Chondrocyte (in vitro differentiated cells): ENCODE measurements at regions not wholly inside any gene's neighbourhood (a gene's known extent, or its start where the extent isn't known, plus 50 kb on each side); places are given as distances from the start of the nearest gene placed in this dataset.

ENCODE experiments used
- DNase-seq: peaks from one replicate; pipeline ENCODE4 v3.0.0; 2021; ENCODE audit warnings: mixed read lengths, low spot score
- H3K27ac Mint-ChIP-seq: one replicate; pipeline ENCODE4 v1.8.0; 2021; ENCODE audit warnings: mild to moderate bottlenecking, moderate library complexity, mixed read lengths; ENCODE audit not compliant: unreplicated experiment
- H3K27me3 Mint-ChIP-seq: 2 replicates; pipeline ENCODE4 v1.8.0; 2021; ENCODE audit warnings: low read depth, mixed read lengths
- H3K36me3 Mint-ChIP-seq: 2 replicates; pipeline ENCODE4 v1.8.0; 2021; ENCODE audit warnings: low read depth, mixed read lengths
- H3K4me1 Mint-ChIP-seq: 2 replicates; pipeline ENCODE4 v1.8.0; 2021; ENCODE audit warnings: low read depth, mild to moderate bottlenecking, mixed read lengths
- H3K4me3 Mint-ChIP-seq: one replicate; pipeline ENCODE4 v1.8.0; 2021; ENCODE audit warnings: mild to moderate bottlenecking, moderate library complexity, mixed read lengths; ENCODE audit not compliant: unreplicated experiment
- H3K9me3 Mint-ChIP-seq: 2 replicates; pipeline ENCODE4 v1.8.0; 2021; ENCODE audit warnings: low read depth, mixed read lengths
- TF ChIP-seq, protein P1 (sequence below): fragments of 200-600 bp; sonication (generic); IDR thresholded peaks from 2 replicates; pipeline ENCODE4 v1.5.0; 2021; ENCODE audit warnings: antibody characterized with exemption, mild to moderate bottlenecking, moderate library complexity

DNA sequence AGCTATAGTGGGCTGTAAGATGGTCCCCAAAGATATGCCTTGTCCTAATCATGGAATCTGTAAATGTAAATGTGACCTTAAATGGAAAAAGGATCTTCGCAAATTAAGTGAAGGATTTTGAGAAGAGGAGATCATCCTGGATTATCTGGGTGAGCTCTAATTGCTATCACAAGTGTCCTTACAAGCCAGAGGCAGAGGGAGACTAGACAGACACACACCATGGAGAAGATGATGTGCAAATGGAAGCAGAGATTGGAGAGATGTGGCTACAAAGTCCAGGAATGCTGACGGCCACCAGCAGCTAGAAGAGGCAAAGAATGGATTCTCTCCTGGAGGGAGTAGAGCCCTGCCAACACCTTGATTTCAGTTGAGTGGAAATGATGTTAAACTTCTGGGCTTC lies 102.3 kb upstream of the PROK2 start:
- peaks cover 9% of the 10 kb centered on the region for H3K27me3 Mint-ChIP-seq
- no peak overlapping the region for H3K4me3 Mint-ChIP-seq
- H3K36me3 Mint-ChIP-seq, result no peaks in the 10 kb centered on the region
- no peaks in the 10 kb centered on the region for H3K9me3 Mint-ChIP-seq
- no peak overlapping the region for H3K27ac Mint-ChIP-seq
- H3K4me1 Mint-ChIP-seq, result peaks cover 30% of the 10 kb centered on the region
- no peak for DNase-seq
- TF ChIP-seq, protein P1, sequence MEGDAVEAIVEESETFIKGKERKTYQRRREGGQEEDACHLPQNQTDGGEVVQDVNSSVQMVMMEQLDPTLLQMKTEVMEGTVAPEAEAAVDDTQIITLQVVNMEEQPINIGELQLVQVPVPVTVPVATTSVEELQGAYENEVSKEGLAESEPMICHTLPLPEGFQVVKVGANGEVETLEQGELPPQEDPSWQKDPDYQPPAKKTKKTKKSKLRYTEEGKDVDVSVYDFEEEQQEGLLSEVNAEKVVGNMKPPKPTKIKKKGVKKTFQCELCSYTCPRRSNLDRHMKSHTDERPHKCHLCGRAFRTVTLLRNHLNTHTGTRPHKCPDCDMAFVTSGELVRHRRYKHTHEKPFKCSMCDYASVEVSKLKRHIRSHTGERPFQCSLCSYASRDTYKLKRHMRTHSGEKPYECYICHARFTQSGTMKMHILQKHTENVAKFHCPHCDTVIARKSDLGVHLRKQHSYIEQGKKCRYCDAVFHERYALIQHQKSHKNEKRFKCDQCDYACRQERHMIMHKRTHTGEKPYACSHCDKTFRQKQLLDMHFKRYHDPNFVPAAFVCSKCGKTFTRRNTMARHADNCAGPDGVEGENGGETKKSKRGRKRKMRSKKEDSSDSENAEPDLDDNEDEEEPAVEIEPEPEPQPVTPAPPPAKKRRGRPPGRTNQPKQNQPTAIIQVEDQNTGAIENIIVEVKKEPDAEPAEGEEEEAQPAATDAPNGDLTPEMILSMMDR, result no peak

DNA sequence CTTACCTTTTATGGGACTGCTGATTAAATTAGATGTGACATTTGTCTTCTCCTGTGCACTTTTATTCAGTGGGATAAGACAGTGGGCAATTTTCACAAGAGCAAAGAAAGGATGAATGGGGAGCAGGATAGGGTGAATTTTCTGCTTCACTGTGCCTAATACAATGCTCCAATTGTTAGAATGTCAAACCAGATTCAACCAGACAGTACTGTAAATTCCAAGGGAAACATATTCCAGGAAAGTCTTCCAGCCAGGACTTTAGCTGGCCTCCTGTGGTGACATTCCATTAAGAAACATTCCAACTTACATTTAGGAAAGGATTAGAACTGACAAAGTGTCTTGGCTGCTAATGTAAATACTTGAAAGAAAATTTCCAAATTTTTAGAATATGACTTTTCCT lies 100.1 kb upstream of the PROK2 start:
- DNase-seq, result no peak
- TF ChIP-seq, protein P1, result no peak
- Mint-ChIP-seq H3K36me3 (no peaks in the 10 kb centered on the region), H3K9me3 (no peaks in the 10 kb centered on the region), H3K27ac (no peak overlapping the region), H3K4me1 (peaks cover 30% of the 10 kb centered on the region), H3K4me3 (no peak overlapping the region), H3K27me3 (peaks cover 9% of the 10 kb centered on the region)

DNA sequence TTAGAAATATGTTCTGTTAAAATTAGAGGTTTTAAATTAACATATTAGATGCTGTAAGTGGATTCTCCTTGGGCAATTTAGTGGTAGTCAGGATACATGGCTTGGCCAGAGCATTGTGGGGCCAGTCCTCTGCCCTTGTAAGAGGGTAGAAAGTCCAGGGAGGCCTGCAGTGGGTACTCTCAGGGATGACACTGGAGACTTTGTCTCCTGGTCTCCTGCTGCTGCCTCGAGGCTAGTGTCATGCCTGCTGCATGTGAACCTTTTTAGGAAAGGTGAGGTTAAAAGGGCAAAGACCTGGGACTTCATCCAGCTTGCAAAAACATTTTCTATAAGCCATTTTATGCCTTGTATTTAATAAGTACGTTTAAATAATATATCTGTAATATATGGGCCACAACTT lies 96.8 kb upstream of the PROK2 start:
- TF ChIP-seq, protein P1, result no peak
- no peaks in the 10 kb centered on the region for H3K36me3 Mint-ChIP-seq
- no peak for DNase-seq
- H3K4me1 Mint-ChIP-seq, result peaks cover 30% of the 10 kb centered on the region
- no peak overlapping the region for H3K27ac Mint-ChIP-seq
- H3K9me3 Mint-ChIP-seq, result no peaks in the 10 kb centered on the region
- H3K4me3 Mint-ChIP-seq, result no peak overlapping the region
- H3K27me3 Mint-ChIP-seq, result peaks cover 9% of the 10 kb centered on the region

DNA sequence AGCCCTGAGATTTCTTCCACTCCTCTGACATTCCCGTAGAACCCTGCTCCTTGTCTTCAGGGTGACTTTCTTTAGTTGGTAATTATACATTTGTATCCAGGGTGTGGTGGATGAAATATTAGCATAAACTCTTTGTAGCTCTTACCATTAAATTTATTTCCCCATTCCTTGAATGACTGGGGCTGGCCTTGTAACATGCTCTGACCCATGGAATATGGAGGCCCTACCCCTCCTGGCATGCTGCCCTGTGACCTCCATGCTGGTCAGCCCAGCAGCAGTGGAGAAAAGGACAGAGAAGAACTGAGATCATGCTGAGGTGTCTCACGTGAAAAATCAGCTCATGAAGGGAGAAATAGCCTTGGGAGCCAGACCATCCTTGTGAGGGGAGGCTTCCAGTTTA lies 96.1 kb upstream of the PROK2 start:
- H3K27ac Mint-ChIP-seq, result no peak overlapping the region
- peaks cover 9% of the 10 kb centered on the region for H3K27me3 Mint-ChIP-seq
- TF ChIP-seq, protein P1, result no peak
- no peaks in the 10 kb centered on the region for H3K36me3 Mint-ChIP-seq
- H3K4me1 Mint-ChIP-seq, result peaks cover 30% of the 10 kb centered on the region
- no peaks in the 10 kb centered on the region for H3K9me3 Mint-ChIP-seq
- DNase-seq, result no peak
- no peak overlapping the region for H3K4me3 Mint-ChIP-seq

DNA sequence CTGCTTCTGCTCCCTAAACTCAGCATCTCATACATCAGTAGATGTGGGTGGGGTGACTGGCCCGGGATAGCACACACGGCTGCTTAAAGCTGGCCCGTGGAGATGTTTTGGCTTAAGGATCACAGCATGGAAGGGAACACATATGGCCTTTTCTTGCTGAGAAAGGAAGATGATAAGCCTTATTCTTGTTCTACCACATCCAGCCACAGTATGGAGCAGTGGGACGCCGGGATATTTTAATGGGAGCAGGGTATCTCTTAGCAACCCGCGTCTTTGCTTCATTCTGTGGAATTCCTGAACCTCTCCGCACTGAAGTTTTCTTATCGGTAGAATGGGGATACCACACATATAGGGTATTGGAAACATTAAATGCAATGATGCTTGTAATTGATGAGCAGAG lies 94.1 kb upstream of the PROK2 start:
- peaks cover 9% of the 10 kb centered on the region for H3K27me3 Mint-ChIP-seq
- DNase-seq, result no peak
- H3K27ac Mint-ChIP-seq, result no peak overlapping the region
- peaks cover 13% of the 10 kb centered on the region for H3K4me1 Mint-ChIP-seq
- no peak overlapping the region for H3K4me3 Mint-ChIP-seq
- no peaks in the 10 kb centered on the region for H3K36me3 Mint-ChIP-seq
- no peaks in the 10 kb centered on the region for H3K9me3 Mint-ChIP-seq
- TF ChIP-seq, protein P1, result peak; percentile 53
